ENCODE measurements at regions not wholly inside any gene's neighbourhood (a gene's known extent, or its start where the extent isn't known, plus 50 kb on each side); places are given as distances from the start of the nearest gene placed in this dataset.

DNA sequence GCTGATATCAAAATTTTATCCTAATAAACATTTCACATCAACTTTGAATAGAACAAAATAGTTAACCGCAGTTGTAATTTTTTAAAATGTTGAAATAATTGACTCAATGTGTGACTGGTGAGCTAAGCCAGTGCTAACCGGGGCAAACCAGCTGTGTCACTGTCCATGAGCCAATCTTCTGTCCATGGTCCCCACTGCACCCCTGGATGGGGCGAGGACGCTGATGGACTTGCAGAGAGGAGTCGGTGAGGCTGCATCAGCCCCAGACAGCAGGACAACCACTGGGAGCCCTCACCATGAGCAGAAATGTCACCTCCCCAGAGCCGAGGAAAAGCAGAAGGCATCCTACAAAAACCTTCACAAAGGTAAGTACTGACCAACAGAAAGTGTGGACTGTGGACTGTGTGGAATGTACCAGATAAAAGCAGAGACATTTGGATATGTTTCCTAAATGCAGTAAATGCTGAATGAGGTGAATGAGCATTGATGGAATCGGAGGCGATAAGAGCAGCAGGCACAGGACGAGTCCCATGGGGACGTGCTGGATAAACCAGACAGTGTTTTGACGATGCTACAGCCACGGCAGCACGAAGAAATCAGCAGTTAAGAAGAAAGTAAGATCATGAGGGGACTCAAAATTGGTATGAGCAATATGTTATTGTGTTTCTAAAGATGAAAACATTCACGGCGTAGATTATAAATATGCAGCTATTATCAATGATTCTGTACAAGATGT, 115.0 kb upstream of the BACE2 start:
- ChIA-PET CTCF (no interaction called here), POLR2A (no interaction called here)
- TF ChIP-seq ARNT (IDR thresholded peaks at IDR 0.05) (no peak), SUZ12 (IDR thresholded peaks at IDR 0.05) (no peak), ZNF384 (IDR thresholded peaks at IDR 0.05) (no peak), ELF4 (IDR thresholded peaks at IDR 0.05) (no peak), FOXM1 (IDR thresholded peaks at IDR 0.05; ENCODE audit: borderline replicate concordance) (no peak), BHLHE40 (IDR thresholded peaks at IDR 0.05; ENCODE audit: borderline replicate concordance) (no peak), FOXK2 (IDR thresholded peaks at IDR 0.05) (no peak), NFRKB (IDR thresholded peaks at IDR 0.05) (no peak), SP1 (IDR thresholded peaks at IDR 0.05) (no peak), L3MBTL2 (conservative IDR thresholded peaks at IDR 0.05) (no peak), HDGF (IDR thresholded peaks at IDR 0.05; ENCODE audit: borderline replicate concordance) (no peak), CTBP1 (IDR thresholded peaks at IDR 0.05; ENCODE audit: borderline replicate concordance) (no peak), TARDBP (IDR thresholded peaks at IDR 0.05) (no peak)
- TF ChIP-seq, protein P1, sequence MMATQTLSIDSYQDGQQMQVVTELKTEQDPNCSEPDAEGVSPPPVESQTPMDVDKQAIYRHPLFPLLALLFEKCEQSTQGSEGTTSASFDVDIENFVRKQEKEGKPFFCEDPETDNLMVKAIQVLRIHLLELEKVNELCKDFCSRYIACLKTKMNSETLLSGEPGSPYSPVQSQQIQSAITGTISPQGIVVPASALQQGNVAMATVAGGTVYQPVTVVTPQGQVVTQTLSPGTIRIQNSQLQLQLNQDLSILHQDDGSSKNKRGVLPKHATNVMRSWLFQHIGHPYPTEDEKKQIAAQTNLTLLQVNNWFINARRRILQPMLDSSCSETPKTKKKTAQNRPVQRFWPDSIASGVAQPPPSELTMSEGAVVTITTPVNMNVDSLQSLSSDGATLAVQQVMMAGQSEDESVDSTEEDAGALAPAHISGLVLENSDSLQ (IDR thresholded peaks at IDR 0.05) = no peak
- DNase-seq (ENCODE audit: extremely low spot score) = no peak

DNA sequence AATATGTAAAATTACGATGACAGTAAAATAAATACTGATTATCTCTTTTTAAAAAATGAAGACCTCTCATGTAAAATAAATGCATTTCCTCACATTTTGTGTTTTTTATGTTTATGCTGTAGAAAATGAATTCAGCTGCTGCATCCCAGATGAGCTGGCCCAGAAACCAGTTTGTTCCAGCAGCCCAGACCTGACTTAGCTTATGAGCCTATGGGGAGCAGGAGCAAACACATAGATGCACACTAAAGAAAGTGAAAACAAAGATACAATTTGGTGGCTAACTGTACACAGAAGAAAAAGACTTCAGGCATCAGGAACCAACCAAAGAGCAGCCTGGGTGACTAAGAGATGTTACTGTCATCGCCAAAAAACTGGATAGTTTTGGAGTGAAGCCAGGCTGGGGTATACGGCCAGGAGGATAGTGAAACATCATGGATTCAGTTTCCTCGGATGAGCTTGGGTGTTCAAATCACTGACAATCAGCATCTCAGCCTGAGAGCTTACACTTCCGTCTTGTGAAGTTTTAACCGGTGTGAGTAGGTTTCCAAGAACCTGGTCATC, 113.9 kb upstream of the BACE2 start:
- ChIA-PET POLR2A (no interaction called here), CTCF (interaction anchor here (0.7 kb wide), 1 partner anchor 104 kb away, joined by 7 read pairs; no protein-coding TSS in a partner anchor)
- no peak for DNase-seq (ENCODE audit: extremely low spot score)
- no peak for TF ChIP-seq CTBP1 (IDR thresholded peaks at IDR 0.05; ENCODE audit: borderline replicate concordance)
- TF ChIP-seq FOXK2 (IDR thresholded peaks at IDR 0.05) = no peak
- TF ChIP-seq NFRKB (IDR thresholded peaks at IDR 0.05) = no peak
- TF ChIP-seq ZNF384 (IDR thresholded peaks at IDR 0.05) = no peak
- no peak for TF ChIP-seq L3MBTL2 (conservative IDR thresholded peaks at IDR 0.05)
- no peak for TF ChIP-seq SUZ12 (IDR thresholded peaks at IDR 0.05)
- TF ChIP-seq TARDBP (IDR thresholded peaks at IDR 0.05) = no peak
- TF ChIP-seq, protein P1 (IDR thresholded peaks at IDR 0.05) = no peak
- TF ChIP-seq ARNT (IDR thresholded peaks at IDR 0.05) = no peak
- no peak for TF ChIP-seq FOXA1 (IDR thresholded peaks at IDR 0.05)
- no peak for TF ChIP-seq HDGF (IDR thresholded peaks at IDR 0.05; ENCODE audit: borderline replicate concordance)
- TF ChIP-seq BHLHE40 (IDR thresholded peaks at IDR 0.05; ENCODE audit: borderline replicate concordance) = no peak
- no peak for TF ChIP-seq SP1 (IDR thresholded peaks at IDR 0.05)
- TF ChIP-seq LEF1 (IDR thresholded peaks at IDR 0.05; ENCODE audit: borderline replicate concordance) = no peak
- no peak for TF ChIP-seq ELF4 (IDR thresholded peaks at IDR 0.05)
- TF ChIP-seq FOXM1 (IDR thresholded peaks at IDR 0.05; ENCODE audit: borderline replicate concordance) = no peak

DNA sequence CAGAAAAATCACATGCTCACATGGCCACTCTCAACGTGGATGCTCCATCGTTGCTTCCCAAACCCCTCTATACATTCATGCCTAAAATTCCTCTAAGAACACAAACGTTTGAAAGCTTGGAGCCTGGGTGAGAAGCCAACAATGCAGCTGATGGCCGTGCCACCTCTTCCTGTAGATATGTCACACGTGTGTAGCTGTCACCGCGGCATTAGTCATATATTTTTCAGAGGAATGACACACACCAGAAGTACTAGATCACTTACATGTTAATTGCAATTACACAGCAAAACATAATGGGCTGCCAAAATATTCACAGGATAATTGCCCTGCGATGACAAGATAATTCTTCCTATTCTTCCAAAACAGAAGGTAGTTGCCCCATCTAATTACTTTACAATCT, 112.7 kb upstream of the BACE2 start:
- no peak for TF ChIP-seq ZNF384 (IDR thresholded peaks at IDR 0.05)
- no peak for TF ChIP-seq FOXA1 (IDR thresholded peaks at IDR 0.05)
- no peak for TF ChIP-seq SP1 (IDR thresholded peaks at IDR 0.05)
- TF ChIP-seq FOXM1 (IDR thresholded peaks at IDR 0.05; ENCODE audit: borderline replicate concordance) = no peak
- no peak for TF ChIP-seq ARNT (IDR thresholded peaks at IDR 0.05)
- no peak for TF ChIP-seq SUZ12 (IDR thresholded peaks at IDR 0.05)
- TF ChIP-seq BHLHE40 (IDR thresholded peaks at IDR 0.05; ENCODE audit: borderline replicate concordance) = no peak
- TF ChIP-seq L3MBTL2 (conservative IDR thresholded peaks at IDR 0.05) = no peak
- TF ChIP-seq CTBP1 (IDR thresholded peaks at IDR 0.05; ENCODE audit: borderline replicate concordance) = no peak
- no peak for TF ChIP-seq FOXK2 (IDR thresholded peaks at IDR 0.05)
- no peak for TF ChIP-seq TARDBP (IDR thresholded peaks at IDR 0.05)
- no peak for TF ChIP-seq LEF1 (IDR thresholded peaks at IDR 0.05; ENCODE audit: borderline replicate concordance)
- TF ChIP-seq NFRKB (IDR thresholded peaks at IDR 0.05) = no peak
- TF ChIP-seq ELF4 (IDR thresholded peaks at IDR 0.05) = no peak
- TF ChIP-seq, protein P1 (IDR thresholded peaks at IDR 0.05) = no peak
- CTCF ChIA-PET = interaction anchor here (0.6 kb wide), 1 partner anchor 542 kb away, joined by 3 read pairs; no protein-coding TSS in a partner anchor
- POLR2A ChIA-PET = no interaction called here
- no peak for DNase-seq (ENCODE audit: extremely low spot score)

DNA sequence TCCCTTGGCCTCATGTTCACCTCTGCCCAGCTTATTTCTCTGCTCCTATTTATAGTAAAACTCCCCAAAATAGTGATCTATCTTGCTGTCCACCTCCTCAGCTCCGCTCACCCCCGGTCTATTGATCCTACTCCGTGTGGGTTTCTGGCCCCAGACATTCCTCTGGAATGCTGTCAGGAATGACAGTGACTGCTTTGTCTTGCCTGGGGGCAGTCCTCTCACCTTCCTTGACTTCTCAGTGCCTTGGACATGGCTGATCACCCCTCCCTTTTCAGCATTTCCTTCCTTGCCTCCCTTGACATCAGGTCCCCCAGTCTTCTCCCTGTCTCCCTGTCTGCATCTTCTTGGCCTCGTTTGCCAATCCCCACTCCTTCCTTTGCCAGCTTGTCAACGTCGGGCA, 108.1 kb upstream of the BACE2 start:
- ChIA-PET POLR2A (no interaction called here), CTCF (no interaction called here)
- TF ChIP-seq TARDBP (IDR thresholded peaks at IDR 0.05) (no peak), NFRKB (IDR thresholded peaks at IDR 0.05) (no peak), ARNT (IDR thresholded peaks at IDR 0.05) (no peak), ZNF384 (IDR thresholded peaks at IDR 0.05) (no peak), ELF4 (IDR thresholded peaks at IDR 0.05) (no peak), CTBP1 (IDR thresholded peaks at IDR 0.05; ENCODE audit: borderline replicate concordance) (no peak), FOXK2 (IDR thresholded peaks at IDR 0.05) (no peak), LEF1 (IDR thresholded peaks at IDR 0.05; ENCODE audit: borderline replicate concordance) (no peak), L3MBTL2 (conservative IDR thresholded peaks at IDR 0.05) (no peak)
- no peak for DNase-seq (ENCODE audit: extremely low spot score)

DNA sequence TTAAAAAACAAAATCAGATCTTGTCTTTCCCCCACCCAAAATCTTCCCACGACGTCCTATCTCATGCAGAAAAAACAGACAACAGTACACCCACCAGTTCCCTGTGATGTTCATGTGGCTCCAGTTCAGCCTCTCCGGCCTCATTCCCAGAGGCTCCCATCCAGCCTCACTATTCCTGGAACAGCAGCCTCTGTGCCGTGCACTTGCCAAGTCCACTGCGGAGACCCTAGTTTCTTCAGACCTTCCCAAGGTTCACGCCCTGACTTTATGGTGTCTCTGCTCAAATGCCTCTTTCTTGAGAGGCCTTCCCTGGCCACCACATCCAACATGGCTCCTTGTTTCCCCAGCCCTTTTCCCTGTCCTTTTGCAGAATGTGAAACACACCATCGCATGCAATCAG, 106.3 kb upstream of the BACE2 start:
- POLR2A ChIA-PET = no interaction called here
- CTCF ChIA-PET = no interaction called here
- no peak for DNase-seq (ENCODE audit: extremely low spot score)
- TF ChIP-seq ZNF384 (IDR thresholded peaks at IDR 0.05) = no peak
- TF ChIP-seq BHLHE40 (IDR thresholded peaks at IDR 0.05; ENCODE audit: borderline replicate concordance) = no peak
- no peak for TF ChIP-seq HDGF (IDR thresholded peaks at IDR 0.05; ENCODE audit: borderline replicate concordance)
- no peak for TF ChIP-seq SP1 (IDR thresholded peaks at IDR 0.05)
- no peak for TF ChIP-seq SUZ12 (IDR thresholded peaks at IDR 0.05)
- TF ChIP-seq TARDBP (IDR thresholded peaks at IDR 0.05) = no peak
- no peak for TF ChIP-seq NFRKB (IDR thresholded peaks at IDR 0.05)
- TF ChIP-seq, protein P1 (IDR thresholded peaks at IDR 0.05) = no peak
- TF ChIP-seq FOXA1 (IDR thresholded peaks at IDR 0.05) = no peak
- TF ChIP-seq ARNT (IDR thresholded peaks at IDR 0.05) = no peak
- no peak for TF ChIP-seq L3MBTL2 (conservative IDR thresholded peaks at IDR 0.05)
- no peak for TF ChIP-seq CTBP1 (IDR thresholded peaks at IDR 0.05; ENCODE audit: borderline replicate concordance)
- no peak for TF ChIP-seq ELF4 (IDR thresholded peaks at IDR 0.05)
- no peak for TF ChIP-seq FOXM1 (IDR thresholded peaks at IDR 0.05; ENCODE audit: borderline replicate concordance)
- no peak for TF ChIP-seq LEF1 (IDR thresholded peaks at IDR 0.05; ENCODE audit: borderline replicate concordance)
- TF ChIP-seq FOXK2 (IDR thresholded peaks at IDR 0.05) = no peak

All from HEK293T (cell line).